ENCODE measurements at regions not wholly inside any gene's neighbourhood (a gene's known extent, or its start where the extent isn't known, plus 50 kb on each side); places are given as distances from the start of the nearest gene placed in this dataset.

GRCh38 chr15:93235926-93236780, 147.1 kb upstream of the RGMA start:
- DNase-seq (ENCODE audit: low read depth): no peak

GRCh38 chr15:93235269-93235668, 146.3 kb upstream of the RGMA start:
- DNase-seq (ENCODE audit: low read depth): no peak

GRCh38 chr15:93233710-93234109, 144.7 kb upstream of the RGMA start:
- DNase-seq (ENCODE audit: low read depth): no peak

GRCh38 chr15:93232845-93233244, 143.8 kb upstream of the RGMA start:
- no peak for DNase-seq (ENCODE audit: low read depth)

DNA sequence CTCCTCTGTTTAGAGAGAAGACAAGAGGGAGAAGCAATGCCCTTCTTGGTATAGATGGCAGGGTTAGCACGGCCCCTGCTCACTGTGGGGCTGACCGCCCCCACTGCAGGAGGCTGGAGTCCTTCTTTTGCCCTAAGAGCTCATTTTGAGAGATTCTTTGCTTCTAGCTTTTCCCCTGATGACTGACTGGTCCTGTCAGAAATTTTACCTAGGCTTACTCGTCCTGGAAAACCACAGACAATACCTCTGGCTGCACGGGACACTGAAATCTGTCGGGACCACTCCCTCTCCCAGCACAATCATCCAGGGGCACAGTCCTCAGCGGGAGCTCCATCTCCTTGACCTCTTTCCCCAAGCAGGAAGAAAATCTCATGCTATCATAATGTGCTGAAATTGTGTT, 143.0 kb upstream of the RGMA start:
- no peak for DNase-seq (ENCODE audit: low read depth)

DNA sequence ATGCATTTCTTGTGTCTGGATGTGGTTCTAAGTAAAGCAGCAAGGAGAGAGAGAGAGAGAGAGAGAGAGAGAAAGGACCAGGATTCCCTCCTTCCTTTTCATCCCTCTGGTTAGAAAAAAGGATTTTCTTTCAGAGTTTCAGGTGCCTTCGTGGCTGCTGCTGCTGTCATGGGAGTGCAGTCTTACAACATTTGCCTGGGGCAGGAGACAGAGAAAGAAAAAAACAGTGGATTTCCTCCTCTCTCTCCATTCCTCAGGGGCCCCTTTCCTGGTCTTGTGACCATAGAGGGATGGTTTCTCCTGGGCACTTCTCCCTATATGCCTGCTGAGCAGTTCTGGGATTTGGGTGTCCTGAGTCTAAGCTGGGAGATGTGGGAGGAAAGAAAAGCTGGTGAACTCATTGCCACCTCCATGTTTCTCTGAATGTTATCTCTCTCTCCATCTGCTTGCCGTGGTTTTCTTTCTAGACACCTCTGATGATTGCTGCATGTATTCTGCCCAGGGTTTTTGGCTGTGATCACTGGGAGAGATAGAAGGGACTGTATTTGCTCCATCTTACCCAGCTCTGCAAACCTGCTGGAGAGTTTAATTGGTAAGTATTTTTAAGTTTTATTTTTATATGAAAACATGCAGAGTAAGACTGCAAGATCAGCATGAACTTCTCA, 142.4 kb upstream of the RGMA start:
- no peak for DNase-seq (ENCODE audit: low read depth)

GRCh38 chr15:93228546-93228945, 139.5 kb upstream of the RGMA start:
- no peak for DNase-seq (ENCODE audit: low read depth)

DNA sequence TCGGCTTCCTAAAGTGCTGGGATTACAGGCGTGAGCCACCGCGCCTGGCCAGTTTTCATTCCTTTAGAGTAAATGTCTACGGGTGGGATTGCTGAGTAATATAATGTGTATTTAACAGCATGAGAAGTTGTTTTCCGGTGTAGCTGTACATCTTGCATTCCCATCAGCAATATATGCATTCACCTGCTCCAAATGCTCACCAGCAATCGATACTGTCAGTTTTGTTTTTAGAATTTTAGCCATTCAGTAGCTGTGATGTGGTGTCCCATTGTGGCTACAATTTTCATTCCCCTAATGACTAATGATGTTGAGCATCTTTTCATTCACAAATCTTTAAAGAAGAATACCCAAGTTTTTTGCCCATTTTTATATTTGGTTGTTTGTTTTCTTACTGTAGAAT, 134.8 kb upstream of the RGMA start:
- DNase-seq (ENCODE audit: low read depth): no peak

DNA sequence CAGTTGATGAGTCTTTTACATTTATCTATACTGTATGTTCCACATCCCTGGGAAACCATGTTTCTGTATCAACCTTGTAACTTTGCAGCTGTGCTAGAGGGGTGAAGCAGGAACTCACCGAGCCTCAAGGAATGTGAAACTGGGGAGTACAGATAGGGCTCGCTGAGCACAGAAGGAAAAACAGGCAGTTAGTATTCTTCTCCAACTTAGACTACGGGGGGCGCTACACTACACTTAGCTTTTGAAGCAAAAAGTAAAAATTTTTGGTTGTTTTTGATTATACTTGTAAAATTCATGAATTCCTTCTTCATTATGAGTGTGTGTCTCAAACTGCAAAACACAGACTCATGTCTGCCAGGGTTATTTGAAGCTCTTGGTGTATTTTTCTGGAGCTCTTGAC, 132.7 kb upstream of the RGMA start:
- no peak for DNase-seq (ENCODE audit: low read depth)

DNA sequence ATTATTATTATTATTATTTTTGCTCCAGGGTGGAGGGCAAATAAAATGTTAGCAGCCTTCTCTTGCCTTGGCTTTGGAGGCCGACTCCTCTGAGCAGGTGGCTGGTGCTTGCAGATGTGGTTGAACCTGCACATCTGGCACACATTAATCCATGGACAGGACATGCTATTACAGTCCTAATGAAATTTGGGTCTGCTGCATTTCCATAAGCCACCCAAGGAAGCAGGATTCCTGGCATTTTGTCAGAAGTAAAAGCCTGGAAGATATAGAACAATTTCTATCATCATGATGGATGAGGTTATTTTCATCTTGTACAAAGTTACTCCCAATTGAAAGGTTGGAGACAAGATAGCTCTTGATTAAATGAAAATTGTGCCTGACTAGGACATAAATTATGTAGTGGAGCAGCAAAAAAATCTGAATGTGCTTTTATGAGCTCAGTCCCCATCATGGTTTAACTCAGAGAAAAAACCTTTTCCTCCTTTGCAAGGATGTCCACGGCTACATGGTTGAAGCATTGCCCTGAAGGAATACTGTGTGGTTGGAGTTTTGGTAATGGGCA, 130.9 kb upstream of the RGMA start:
- DNase-seq (ENCODE audit: low read depth): no peak

DNA sequence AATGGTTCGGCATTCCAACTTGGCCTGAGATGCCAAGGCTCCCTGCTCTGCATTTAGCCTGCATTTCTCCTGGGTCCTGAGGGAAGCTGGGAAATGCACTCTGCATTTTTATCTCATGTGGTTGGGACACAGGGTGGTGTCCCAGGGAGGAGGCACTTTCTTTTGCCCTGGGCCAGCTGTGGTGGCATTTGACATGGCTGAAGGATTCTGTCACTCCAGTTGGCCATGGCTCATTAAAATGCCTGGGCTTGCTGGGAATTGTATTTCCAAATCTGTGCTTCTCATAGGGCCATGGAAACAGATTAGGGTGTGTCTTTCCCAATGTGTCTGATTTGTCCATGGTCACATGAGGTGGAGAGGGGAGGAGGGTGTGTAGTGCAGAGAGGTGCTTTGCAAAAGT, 128.3 kb upstream of the RGMA start:
- no peak for DNase-seq (ENCODE audit: low read depth)

DNA sequence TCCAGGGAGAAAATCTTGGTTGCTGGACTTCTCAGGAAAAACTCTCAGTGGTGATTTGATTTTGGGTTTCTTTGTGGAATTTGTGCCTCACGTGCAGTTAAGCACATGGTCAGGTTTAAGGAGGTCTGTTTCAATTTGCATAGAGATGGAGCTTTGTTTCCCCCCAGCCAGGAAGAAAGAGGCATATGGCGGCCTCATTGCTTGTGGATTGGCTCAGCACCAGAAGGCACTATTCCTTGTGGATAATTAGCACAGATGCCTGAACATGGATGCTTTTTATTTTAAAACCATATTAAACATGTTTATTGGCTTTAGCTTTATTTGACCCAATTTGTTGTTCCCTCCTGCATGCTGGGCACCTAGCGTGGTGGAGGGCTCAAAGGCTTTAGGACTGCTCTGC, 125.1 kb upstream of the RGMA start:
- DNase-seq (ENCODE audit: low read depth): no peak

DNA sequence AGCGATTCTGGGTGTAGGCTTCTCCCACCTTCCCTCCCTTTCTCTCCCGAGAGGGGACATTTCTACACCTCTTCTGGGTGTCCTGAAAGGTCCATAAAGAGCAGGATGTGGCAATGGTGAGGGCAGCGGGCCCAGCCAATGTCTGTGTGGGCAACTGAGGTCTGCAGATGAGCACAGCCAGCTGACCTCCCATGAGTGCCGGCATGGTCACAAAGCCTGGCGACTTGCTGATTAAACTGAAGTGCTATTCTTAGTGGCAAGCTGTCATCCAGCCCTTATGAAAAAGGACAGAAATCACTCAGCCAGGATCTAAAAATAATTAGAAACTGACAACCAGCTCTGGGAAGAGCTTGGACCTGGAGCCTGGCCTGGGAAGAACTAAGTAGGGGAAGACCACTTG, 124.3 kb upstream of the RGMA start:
- DNase-seq (ENCODE audit: low read depth): no peak

DNA sequence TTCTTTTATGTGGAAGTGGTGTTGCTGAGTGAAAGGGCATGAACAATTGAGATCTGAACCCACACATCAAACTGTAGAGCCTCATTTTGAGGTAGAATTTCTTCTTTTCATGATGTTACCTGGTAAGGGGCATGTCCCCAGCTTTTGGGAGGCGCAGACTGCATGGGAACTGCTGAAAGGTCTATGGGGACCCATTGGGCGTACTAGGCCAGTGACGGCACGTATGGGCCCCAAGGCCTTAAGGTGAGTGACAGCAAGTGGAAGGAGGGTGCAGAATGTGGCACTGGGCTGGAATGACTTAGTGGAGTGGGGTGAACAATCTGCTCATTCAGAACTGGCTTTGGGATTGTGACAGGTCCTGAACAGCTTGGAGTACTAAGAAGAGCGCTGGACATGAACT, 123.6 kb upstream of the RGMA start:
- DNase-seq (ENCODE audit: low read depth): no peak

GRCh38 chr15:93210995-93211394, 122.0 kb upstream of the RGMA start:
- no peak for DNase-seq (ENCODE audit: low read depth)

DNA sequence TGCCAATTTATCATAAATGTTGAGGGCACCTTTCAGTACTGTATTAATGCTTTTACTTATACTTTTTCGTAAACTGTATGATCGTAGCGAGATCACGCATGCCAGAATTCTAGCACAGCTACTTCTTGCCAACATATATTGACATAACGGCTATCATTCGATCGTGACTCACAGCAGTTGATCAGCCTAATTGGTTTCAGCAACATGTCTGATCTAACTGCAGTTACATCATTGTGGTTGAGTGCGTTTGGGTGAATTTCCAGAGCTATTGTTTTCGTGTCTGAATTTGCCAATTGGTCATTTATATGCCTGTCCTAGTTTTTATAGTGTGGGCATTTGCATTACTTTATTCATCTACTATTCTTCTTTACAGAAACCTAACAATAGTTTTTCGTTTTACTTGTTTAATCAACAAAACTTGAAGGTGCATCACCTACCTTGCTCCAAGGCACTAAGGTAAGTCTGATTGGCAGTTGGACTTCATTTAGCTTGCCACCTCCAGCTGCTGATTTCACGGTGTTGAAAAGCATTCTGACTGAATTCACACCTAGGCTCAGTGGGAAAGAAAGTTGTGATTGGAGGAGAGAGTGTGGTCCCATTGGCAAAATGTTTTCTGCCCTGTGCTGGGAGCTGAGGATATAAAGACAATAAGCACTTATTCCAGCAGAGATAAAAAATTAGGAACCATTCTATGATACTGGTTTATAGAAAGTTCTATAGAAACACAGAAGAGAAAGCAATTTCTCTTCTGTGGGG, 120.9 kb upstream of the RGMA start:
- no peak for DNase-seq (ENCODE audit: low read depth)

DNA sequence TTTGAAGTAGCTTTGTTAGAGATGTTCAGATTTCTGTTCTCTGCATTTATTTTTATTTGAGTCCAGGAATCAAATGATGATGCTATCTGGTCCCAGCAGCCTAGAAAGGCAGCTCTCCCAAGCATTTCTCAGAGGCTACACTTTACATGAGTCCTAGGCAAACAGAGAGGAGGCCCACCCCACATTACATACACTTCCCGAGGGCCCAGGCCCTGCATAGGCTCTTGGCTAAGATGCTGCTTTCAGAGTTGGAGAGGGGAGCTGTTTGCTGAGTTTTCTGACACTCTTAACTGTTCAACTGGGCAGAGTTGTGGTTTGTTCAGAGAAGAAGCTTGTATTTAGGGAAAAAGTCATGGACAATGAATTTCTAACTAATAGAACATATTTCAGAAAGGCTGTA, 117.9 kb upstream of the RGMA start:
- DNase-seq (ENCODE audit: low read depth): no peak

DNA sequence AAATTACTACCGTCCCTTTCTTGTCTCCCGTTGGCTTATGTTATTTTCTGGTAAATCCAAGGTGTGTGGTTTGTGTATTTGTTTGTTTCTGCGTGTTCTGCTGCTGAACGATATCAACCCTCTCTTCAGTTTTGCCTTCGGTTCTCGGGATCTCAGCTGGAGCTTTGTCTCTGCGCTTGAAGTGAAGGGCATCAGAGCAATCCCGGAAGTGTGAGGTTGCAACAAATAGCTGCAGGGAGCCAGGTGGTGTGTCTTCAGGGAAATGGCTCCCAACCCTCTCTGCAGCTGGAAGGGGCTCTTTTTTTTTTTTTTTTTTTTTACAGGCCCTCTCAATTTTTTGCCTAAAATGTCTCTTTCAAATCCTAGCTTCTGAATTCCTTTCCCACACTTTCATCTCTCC, 116.4 kb upstream of the RGMA start:
- DNase-seq (ENCODE audit: low read depth): no peak

DNA sequence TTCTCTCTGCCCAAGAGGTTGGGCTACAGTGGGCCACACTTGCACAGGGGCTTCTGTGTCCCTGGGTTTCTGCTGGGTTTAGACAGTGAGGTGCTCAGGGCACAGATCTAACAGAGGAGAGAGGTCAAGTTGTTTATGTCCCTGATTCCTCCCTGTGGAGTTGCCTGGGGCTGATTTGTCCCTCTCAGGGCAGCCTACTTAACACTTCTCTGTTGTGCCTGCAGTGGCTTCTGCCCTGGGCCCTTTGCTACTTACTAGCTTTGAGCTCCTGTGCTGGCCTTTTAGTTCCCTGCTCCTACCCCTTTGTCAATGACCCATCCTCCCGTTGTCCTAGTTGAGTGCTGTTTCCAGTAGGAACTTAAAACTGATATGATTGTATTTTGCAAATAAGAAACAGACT, 114.0 kb upstream of the RGMA start:
- no peak for DNase-seq (ENCODE audit: low read depth)

DNA sequence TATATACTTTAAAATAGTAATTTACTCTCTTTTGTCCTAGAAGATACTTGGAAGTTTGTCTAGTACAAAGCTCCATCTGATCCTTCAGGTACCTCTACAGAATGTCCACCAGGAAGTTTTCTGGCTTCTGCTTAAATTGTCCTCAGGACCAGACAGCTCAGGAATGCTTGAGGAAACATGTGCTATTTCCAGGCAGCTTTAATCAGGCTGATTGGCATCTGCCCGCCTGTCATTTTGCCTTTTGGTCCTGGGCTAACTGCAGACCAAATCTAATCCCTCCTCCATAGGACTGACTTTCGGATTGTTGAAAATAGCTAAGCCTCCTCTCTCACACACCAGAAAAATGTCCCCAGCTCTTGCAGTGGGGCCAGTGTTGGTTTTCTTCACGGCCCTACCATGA, 113.4 kb upstream of the RGMA start:
- DNase-seq (ENCODE audit: low read depth): no peak

- no peak for DNase-seq (ENCODE audit: low read depth)
Observed at GRCh38 chr15:93201940-93202339, 112.9 kb upstream of the RGMA start.

DNA sequence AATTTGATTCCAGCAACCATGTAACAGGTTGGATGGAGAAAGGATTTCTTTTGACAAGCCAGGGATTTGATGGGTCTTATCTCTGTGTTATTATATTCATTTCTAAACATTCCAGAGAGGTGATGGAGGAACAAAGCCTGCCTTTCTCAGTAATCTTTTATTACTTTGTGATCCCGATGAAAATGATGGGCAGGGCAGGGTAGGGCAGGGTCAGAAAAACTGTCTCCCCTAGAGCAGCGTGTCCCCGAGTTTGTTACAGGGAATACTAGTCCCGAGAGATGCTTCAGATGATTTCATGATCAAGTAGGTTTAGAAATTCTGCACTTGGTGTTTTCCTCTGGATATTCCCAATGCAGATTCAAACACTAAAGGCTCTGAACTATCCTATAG, 111.8 kb upstream of the RGMA start:
- DNase-seq (ENCODE audit: low read depth): no peak

Data from CMK (cell line).